ENCODE measurements at regions not wholly inside any gene's neighbourhood (a gene's known extent, or its start where the extent isn't known, plus 50 kb on each side); places are given as distances from the start of the nearest gene placed in this dataset. TPM values are rescaled to one million over a fixed set of nuclear protein-coding genes. Genes with fewer than 3 reads are reported as not detected.
"Not testable (repeated sequence)": the region's sequence is repeated elsewhere in the genome, so short reads cannot be mapped to it uniquely, and the experiment has no call there.

DNA sequence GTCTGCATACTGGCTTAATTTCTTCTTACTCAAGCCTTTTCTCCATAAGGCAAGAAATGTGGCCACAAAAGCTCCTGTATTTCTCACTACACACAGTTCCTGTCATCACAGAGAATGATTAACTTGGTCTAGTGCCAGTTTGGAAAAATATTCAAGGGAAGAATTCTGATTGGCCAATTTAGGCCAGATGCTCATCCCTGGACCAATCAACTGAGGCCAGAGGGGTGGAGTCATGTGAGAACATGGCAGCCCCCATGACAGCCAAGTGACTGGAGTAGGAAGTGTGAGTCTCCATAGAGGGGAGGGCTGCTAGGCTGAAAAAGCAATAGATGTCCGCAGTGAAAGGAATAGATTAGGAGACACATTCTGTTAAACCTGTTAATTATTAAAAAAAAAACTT, 56.4 kb upstream of the EEF2KMT start:
- CTCF ChIA-PET (ENCODE audit: partially characterized antibody); H3K27ac Mint-ChIP-seq; intact Hi-C loops (cut with micrococcal nuclease); H3K4me1 Mint-ChIP-seq; H3K4me3 ChIP-seq (ENCODE audit: low read length in 2 of 2); H3K4me3 Mint-ChIP-seq; DNase-seq; H3K36me3 Mint-ChIP-seq; POLR2A ChIA-PET (ENCODE audit: partially characterized antibody); H3K27ac ChIP-seq (ENCODE audit: low read depth, low read length); H3K4me1 ChIP-seq (ENCODE audit: insufficient read depth, low read length); H3K9me3 ChIP-seq (ENCODE audit: control insufficient read depth in 1 of 2, low read length in 2 of 2); H3K27me3 ChIP-seq (ENCODE audit: insufficient read depth, low read length); H3K36me3 ChIP-seq (ENCODE audit: insufficient read depth, low read length): not testable (repeated sequence)
- H3K9me3 Mint-ChIP-seq, result peaks cover 0 to 12% (median 3%) of the 10 kb centered on the region in 8 donors
- H3K27me3 Mint-ChIP-seq, result peaks cover 10 to 11% of the 10 kb centered on the region in 2 donors

DNA sequence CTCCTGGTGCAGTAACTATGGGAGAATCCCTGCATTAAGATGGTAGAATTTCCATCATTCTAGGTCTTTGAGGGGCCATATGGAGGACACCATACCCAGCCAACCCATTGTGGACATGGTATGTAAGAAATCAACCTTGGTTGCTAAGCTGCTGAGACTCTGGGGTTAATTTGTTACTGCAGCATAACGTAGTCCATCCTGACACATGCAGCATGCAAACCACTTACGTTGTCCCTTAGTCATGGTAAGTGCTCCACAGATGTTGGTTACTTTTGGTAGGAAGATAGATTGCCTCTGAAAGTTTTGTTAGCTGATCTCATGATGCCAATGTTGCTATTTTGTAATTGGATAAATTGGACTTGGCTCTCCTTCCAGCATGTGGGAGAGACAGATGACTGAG, 53.8 kb upstream of the EEF2KMT start:
- H3K27me3 ChIP-seq (ENCODE audit: insufficient read depth, low read length); H3K27ac Mint-ChIP-seq; intact Hi-C loops (cut with micrococcal nuclease); H3K9me3 ChIP-seq (ENCODE audit: control insufficient read depth in 1 of 2, low read length in 2 of 2); H3K27ac ChIP-seq (ENCODE audit: low read depth, low read length); POLR2A ChIA-PET (ENCODE audit: partially characterized antibody); H3K4me1 ChIP-seq (ENCODE audit: insufficient read depth, low read length); H3K4me3 ChIP-seq (ENCODE audit: low read length in 2 of 2); H3K36me3 Mint-ChIP-seq; DNase-seq; H3K4me3 Mint-ChIP-seq; H3K4me1 Mint-ChIP-seq; CTCF ChIA-PET (ENCODE audit: partially characterized antibody); H3K36me3 ChIP-seq (ENCODE audit: insufficient read depth, low read length): not testable (repeated sequence)
- peaks cover 11 to 19% of the 10 kb centered on the region in 2 donors for H3K27me3 Mint-ChIP-seq
- H3K9me3 Mint-ChIP-seq, result peaks cover 0 to 14% (median 3%) of the 10 kb centered on the region in 8 donors

Small RNAs in the stretch of these regions (microRNA-seq; reads per million reads assigned to microRNA genes)
- gene MIR8065 (ENCODE audit: borderline microRNAs expressed, borderline number of aligned reads, borderline replicate concordance), result not detected

Data from CD4-positive, alpha-beta memory T cell (primary cell).